ENCODE measurements at regions not wholly inside any gene's neighbourhood (a gene's known extent, or its start where the extent isn't known, plus 50 kb on each side); places are given as distances from the start of the nearest gene placed in this dataset.
"Not testable (repeated sequence)": the region's sequence is repeated elsewhere in the genome, so short reads cannot be mapped to it uniquely, and the experiment has no call there.

DNA sequence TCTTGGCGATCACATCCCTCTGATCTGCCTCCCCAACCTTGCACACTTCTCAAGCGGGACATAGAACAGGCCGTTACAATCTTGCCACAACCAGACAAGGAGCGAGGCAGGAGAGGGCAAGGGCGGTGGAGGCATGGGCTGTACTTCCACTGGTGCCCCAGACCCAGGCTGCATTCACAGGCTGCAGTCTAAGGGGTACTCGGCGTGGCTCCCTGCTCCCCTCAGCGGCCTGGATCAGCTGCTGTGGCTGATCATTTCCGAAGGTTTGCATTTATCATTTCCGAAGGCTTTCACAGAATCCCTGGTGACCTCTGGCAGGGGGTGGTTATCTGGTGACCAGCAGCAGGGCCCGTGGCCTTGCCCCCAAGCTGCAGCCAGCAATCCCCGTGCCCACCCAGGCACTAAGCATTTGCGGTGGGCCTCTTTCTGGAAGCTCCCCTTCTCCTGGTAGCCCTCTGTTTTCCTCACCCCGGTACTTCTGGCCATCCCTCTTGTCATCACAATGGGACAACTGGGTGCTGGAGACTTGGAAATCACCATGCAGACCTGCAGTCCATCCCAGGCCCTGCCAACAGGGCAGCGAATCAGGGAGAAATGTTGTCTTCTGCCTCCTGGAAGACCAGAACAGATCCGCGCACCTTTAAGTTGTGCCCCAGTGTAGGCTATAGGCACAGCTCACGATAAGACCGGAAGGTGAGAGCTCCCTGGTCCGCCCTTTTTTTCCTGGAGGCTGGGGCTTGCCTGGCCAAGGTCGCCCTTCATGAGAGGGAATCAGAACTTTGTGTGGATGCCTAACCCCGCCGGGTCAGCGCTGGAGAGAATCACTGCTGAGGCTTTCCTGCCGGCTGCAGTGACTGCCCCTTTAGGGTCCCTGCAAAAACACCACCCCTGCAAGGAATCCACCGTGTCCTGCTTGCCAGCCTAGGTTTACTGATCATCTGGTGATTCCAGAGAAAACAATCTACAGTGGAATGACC is 1739.1 kb downstream of the TP53TG3F start:
- no peak for DNase-seq

DNA sequence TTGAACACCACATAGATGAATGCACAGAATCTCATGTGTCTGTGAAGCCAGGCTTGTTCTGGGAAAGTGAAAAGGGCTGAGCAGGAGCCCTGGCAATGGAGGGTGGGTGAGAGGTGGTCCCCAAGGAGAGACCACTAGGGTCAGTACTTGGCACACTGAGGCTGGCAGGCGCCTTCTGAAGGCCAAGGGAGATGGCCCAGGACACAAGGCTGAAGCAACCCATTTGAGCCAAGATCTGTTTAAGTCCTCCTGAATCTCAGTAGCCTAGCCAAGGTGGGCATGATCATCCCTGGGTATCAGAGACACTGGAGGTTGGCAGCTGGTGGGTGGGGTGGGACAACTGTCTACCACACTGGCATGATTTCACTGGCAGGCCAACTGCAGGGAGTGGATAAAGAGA is 1741.2 kb downstream of the TP53TG3F start:
- DNase-seq, result no peak

DNA sequence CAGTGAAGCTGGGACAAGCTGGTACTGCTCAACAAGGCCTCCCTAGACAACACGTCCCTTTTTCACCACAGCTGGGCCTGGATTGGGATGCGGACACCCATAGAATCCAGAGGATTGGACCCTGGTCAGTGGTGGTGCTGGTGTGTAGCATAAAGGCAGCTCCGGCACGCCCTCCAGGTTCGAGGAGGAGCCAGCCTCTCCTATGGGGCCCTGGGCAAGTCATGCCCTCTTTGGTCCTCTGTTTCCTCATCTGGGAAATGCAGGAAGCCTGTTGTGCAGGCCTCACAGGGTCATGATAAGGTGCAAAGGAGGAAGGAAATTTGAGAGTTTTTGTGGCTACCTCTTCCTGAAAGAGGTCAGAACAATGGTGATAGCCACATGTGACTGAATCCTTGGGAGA is 1741.7 kb downstream of the TP53TG3F start:
- no peak for DNase-seq

DNA sequence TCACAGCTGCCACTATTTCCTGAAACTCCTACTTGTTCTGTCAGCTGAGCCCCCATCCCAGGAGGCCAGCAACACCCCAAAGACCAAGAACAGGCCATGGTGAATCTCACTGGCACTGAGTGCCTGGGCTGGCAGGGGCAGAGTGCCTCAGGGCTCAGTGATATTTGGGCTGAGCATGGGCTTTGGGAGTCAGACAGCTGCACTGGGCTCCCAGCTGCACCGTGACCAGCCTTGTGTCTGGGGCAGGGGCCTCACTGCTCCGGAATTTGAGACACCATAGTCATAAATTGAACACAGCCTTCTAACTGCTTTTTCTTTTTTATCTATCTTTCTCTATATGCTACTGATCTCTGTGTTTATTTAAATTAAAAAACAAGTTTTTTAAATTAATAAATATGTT is 1744.2 kb downstream of the TP53TG3F start:
- no peak for DNase-seq

DNA sequence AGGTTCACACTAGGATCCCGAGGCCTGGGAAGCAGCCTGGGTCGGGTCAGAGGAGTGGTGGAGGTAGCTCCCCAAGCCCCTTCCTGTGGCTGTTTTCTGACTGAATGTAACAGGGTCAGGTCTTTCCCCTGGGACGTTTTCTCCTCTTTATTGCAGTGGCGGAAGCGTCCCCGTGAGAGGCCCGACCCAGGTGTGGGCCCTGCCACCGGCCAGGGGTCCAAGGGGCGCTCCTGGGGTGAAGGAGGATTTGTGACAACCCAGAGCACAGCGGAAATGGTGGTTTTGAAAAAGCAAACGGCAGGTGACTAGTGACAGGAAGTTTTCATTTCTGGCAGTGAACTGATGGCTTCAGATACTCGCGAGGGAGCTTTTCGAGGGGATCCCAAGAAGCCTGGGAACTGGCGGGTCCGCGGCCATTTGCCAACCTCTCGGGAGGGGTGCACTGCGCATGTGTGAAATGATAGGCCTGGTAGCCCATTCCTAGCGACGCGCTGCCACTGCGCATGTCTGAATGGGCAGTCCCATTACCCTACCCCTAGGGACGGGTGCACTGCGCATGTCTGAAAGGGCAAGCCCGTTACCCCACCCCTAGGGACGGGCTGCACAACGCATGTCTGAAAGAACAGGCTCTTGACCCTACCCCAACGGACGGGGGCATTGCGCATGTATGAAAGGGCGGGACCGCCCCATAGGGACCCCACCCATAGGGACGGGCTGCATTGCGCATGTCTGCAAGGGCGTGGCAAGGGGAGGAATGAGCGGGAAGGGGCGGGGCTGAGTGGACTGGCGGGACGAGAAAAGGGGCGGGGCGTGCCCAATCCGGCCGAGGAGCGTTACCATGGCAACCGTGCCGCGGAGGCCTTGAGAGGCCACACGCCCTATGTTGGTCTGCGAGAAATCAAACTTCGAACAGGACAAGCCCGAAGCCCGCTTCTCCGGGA is 1747.9 kb downstream of the TP53TG3F start:
- DNase-seq, result peak; percentile 64

DNA sequence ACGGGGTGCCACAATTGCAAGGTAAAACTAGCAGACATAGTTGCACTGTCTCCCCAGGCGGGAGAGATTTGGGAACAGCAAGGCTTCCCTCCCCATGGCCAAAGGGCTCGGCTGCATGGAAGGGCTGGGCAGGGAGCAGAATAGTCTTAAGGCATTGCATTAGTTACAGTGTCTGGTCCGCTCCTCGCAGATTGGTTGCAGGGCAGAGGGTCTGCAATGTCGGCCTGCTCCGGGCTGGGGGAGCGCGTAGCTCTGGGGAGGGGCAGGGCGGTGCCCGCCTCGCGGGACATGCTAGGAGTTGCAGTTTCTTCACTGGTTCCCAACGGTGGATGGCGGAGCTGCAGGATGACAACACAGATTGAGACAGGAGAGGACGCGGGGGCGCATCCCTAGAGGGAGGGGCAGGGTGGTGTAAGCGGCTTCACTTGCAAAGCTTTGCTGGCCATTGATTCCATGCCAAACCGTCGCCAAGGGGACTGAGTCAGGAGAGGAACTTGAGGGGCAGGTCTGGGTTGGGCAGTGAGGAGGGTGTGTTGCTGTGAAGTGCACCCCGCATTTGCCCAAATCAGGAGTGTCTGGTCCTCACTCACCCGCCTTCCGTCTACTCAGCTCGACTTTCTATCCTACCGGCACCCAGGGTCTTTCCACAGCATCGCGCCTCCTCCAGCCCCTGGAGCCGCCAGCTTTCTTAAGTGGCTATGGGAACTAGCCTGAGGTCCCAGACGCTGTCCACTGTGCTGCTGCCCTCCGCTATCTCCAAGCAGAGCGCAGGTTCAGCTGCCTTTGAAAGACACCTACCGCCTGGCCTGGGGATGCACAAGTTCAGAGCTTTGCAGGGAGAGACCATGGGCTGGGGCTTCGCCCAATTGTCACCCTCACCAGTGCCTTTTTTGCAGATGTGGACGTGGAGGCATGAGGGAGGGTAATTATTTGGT is 1748.9 kb downstream of the TP53TG3F start:
- no peak for DNase-seq

DNA sequence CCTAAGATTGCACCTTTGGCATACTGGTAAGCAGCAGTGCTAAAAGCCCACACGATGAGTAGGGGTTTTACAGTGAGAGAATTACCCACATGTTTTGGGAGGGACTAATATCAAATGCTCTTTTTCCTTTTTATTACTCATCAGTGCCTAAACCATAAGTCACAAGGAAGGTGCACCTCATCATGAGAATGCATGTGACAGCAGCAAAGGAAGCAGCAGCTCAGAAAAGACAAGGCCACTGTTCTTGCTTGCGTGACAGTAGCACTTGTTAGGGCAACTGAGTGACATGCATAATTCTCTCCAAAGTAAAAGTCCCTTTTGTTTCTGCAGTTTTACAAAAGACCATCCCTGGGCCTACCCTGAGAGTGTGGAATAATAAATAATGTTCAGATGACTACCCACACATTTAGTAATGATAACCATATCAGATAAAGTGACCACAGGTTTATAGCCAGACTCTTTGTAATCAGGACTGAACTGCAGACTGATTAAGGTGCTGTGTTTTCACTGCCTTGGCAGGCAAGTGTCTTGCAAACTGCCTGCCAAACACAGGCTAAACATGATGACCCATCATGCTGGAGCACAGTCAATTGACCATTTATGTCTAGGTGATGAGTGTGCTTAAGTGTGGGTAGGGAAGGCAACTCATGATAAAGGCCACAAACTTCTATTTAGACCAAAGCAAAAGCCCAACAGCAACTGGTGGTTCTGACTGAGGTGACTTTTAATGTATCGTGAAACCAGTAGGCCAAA is 1751.4 kb downstream of the TP53TG3F start:
- peak; percentile 44 for DNase-seq

DNA sequence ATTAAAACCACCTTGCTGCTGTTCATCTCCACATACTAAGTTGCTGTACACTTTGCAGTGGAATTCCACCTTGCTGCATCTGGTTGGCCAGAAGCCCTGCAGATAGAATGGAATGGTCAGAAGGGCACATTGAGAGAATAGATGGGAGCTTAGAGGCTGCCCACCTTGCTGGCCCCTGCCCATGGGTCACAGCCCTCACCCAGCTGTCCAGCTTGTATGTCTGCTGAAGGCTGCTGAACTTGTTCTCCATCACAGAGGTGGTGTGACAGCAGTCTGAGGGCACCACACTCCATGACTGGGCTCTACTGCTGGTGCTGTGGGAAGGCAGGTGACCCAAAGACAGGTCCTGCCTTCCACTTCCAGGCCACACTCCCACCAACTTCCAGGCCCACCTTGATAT is 1755.4 kb downstream of the TP53TG3F start:
- no peak for DNase-seq

DNA sequence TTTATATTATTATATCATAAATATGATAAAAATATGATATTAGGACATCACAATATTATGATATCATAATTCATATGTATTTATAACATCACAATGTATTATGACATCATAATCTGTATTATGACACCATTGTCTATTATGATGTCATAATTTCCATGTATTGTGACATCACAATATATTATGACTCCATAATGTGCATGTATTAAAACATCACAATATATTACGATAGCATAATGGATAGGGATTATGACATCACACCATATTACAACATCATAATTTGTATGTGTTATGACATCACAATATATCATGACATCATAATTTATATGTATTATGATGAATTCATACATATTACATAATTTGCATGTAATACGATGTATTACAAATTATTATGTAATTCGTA is 1755.9 kb downstream of the TP53TG3F start:
- no peak for DNase-seq

DNA sequence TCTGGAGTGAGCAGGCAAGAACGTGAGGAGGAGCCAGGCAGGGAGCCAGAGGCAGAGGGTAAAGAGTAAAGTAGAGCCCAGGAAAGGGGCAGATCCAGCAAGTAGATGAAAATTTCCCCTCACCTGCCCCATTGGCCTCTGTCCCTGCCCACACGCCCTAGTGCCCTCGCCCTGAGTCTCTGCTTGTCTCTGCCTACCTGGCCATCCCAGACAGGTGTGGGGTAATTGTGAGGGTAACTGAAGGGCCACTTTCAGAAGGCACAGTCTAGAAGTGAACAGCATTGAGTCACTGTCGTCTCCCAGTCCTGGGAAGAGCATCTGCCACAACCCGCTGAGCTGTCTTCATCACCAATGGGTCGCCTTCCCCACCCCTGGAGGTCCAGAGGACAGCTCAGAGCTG is 1756.8 kb downstream of the TP53TG3F start:
- not testable (repeated sequence) for DNase-seq

DNA sequence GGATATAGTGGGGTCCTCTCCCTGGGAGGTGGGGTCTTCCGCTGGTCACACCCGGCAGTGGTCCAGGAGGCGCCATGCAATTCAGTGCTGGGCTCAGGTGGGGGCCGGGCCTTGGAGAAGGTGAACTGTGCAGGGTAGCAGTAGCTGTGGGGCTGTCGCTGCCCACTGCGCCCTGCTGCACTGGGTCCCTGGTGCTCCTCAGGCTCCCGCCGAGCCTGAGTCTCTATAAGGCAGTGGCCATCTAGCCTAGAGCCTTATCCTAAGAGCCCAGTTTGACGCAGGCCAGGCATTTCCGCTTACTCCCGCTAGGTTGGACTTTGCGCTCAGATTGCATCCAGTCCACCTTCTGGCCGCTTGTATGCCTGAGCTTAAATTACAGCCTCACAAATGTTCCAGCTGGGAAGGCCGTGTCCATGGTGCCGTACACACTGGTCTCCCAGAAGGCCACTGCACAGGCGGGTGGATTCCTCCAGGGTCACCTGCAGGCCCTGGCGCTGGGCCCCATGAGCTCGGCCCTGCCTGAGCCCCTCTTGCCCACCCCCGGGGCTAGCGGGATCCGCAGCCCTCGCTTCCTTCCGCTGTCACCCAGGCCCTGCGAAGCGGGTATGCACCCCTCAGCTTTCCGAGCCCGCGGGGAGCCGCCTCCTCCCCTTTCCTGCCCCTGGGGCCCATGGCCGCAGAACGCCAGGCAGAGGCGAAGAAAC is 1762.2 kb downstream of the TP53TG3F start:
- no peak for DNase-seq

DNA sequence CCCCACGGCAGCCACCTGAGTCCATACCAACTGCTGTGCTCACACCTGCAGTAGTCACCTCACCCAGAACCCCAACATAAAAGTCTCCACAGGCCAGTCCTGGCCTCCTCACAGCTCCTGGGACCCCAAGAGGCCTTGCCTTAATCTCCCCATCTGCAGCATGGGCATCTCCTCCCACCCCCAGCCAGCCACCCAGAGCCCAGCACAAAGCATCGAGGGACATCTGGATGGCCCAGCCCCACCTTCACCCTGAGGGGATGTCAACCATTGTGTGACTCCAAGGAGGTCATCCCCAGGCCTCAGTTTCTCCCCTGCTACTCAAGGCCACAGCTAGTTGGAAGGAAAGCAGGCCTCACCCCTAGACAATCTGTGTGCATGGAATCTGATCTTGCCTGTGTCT is 1775.3 kb downstream of the TP53TG3F start:
- DNase-seq, result no peak

DNA sequence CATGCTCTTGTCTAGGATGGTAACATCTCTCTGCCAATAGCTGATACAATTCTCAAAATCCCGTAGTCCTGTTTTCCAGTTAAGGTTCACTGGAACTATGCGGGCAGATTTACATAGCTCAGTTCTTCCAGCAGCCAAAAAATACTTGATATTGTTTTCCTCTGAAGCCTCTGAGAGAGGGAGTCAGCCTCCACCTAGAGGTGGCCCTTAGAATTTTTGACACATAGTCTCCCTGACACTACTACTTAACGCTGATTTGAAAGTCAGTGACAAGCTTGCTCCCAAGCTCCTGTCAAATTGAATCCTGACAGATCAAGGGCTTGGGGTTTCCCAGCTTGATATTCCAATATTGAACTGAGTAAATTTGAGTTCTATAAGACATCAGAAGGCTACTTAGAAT is 1780.1 kb downstream of the TP53TG3F start:
- DNase-seq, result no peak

DNA sequence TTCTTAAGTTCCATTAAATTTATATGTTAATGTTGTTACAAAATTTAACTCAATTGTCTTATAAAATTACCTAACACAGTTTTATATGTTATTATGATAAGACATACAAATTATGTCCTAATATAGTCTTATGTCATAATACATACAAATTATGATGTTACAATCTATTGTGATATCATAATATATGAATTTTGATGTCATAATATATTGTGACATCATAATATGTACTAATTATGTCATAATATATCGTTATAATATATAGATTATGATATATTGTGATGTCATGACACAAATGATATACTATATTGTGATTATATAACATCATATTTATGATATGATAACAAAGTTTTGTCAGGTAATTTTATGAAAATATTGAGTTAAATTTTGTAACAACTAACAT is 1789.6 kb downstream of the TP53TG3F start:
- DNase-seq, result no peak

DNA sequence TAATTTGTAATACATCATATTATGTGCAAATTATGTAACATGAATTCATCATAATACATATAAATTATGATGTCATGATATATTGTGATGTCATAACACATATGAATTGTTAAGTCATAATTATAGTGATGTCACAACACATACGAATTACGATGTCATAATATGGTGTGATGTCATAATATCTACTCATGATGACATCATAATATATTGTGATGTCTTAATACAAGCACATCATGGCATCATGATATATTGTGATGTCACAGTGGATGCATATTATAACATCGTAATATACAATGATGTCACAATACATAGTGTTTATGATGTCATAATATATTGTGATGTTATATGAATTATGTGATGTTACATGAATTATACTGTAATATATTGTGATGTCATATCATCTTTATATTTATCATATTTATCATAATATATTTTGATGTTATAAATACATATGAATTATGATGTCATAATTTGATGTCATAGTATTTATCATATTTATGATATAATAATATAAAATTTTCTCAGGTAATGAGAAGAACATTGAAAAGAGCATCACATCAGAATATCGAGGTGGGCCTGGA is 1793.0 kb downstream of the TP53TG3F start:
- no peak for DNase-seq

DNA sequence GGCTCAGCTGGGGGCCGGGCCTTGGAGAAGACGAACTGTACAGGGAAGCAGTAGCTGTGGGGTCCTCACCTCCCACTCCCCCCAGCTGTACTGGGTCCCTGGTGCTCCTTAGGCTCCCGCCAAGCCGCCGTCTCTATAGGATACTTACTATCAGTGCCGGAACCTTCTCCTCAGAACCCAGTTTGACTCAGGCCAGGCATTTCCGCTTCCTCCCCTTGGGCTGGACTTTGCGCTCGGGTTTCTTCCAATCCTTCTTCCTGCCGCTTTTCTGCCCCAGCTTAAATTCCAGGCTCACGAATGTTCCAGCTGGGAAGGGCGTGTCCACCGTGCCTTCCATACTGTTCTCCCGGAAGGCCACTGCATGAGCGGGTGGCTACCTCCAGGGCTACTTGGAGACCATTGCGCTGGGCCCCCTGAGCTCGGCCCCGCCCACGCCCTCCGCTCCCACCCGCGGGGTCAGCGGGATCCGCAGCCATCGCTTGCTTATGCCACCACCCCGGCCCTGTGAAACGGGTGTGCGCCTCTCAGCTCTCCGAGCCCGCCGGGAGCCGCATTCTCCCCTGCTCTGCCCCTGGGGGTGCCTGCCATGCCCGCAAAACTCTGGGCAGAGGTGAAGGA is 1795.9 kb downstream of the TP53TG3F start:
- DNase-seq, result no peak

DNA sequence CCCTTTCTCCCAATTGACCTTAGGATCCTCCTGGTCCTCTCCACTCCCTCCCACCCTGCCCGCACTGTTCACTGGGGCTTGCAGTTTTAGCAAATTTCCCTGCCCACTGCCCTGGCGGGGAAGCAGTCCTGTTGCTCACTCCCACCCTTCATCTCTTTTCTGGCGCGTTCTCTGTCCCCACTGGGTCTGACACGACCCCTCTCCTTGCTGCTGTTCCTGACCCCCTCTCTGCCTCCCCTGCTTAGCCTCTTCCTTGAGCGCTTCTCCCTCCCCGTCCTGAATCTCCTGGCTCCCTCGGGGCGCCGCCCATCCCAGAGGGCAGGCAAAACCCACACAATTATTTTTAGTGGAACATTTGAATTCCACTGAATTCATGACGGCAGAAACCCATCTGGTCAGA is 1796.4 kb downstream of the TP53TG3F start:
- DNase-seq, result no peak

DNA sequence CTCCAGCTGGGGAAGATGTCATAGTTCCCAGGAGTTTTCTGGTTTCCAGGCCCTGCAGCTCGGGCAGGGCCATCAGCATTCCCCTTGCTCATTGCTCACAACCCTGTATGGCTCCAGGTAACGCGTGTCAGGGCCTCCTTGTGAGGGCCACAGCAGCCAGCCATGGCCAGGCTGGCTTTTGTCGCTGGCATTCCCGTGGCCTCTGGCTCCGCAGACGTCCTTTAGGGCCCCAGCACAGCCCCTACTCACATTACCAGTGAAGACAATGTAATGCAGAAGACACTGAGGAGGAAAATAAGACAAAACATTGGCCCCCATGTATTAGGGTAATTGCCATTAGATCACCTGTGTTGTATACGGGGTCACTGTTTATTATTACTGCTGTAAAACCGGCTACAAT is 1799.0 kb downstream of the TP53TG3F start:
- DNase-seq, result no peak

DNA sequence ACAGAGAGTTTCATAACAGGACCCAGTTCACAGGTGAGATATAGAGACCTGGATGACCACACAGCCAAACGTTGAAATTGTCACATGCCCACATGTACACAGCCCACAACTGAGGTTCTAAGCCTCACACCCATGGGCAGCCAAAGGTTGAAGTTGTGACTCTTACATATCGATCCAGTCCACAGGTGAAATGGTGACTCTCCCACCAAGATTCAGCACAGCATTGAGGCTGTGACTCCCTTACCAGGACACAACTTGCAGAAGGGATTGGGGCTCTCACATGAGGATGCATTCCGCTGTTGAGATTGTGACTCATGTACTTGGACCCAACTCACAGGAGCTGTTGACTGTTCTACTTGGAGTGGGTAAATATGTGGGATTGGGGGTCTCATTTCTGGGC is 1836.4 kb downstream of the TP53TG3F start:
- no peak for DNase-seq

DNA sequence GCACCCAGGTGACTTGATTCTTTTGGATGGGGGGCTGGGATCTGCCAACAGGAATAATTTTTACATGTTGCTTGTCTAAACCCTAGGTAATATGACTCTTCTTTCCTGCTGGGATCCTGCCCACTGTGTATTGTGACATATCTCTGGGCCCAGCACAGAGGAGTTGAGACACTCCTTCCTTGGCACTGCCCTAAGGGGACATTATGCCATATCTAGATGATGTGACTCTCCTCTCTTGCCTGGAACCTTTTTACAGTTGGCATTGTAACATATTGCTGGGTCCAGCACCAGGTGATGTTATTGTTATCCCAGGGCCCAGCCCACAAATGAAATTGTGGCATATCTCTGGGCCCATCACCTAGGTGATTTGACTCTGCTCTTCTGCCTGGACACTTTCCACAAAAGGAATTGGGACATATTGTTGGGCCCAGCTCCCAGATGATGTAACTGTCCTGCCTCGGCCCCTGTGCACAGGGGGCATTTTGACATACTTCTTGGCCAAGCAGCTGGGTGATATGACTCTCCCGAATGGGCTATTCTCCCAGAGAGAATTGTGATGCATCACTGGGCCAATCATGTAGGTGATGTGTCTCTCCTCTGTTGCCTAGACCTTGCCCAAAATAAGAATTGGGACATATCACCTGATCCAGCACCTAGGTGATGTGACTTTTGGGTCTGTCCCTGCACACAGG is 1837.7 kb downstream of the TP53TG3F start:
- no peak for DNase-seq

Data from NCI-H748 treated with DMSO at 0.1 percent for 48 hours (cell line).